GM10266 (cell line): ENCODE measurements at regions not wholly inside any gene's neighbourhood (a gene's known extent, or its start where the extent isn't known, plus 50 kb on each side); places are given as distances from the start of the nearest gene placed in this dataset.

ENCODE experiments used
- DNase-seq: peaks from one replicate; pipeline ENCODE4 v3.0.0; 2012; ENCODE audit errors: extremely low spot score
- CTCF ChIP-seq: IDR thresholded peaks from 2 replicates; pipeline ENCODE4 v1.5.1; 2012; ENCODE audit warnings: mild to moderate bottlenecking, low read depth; ENCODE audit not compliant: control insufficient read depth, insufficient read depth; ENCODE audit errors: missing control alignments

- no peak for TF ChIP-seq CTCF
- DNase-seq: no peak
These were observed 119.7 kb upstream of the SERPINE2 start for GRCh38 chr2:224158831-224159230.

- TF ChIP-seq CTCF: no peak
- no peak for DNase-seq
These were observed 119.0 kb upstream of the SERPINE2 start for GRCh38 chr2:224158061-224158460.

DNA sequence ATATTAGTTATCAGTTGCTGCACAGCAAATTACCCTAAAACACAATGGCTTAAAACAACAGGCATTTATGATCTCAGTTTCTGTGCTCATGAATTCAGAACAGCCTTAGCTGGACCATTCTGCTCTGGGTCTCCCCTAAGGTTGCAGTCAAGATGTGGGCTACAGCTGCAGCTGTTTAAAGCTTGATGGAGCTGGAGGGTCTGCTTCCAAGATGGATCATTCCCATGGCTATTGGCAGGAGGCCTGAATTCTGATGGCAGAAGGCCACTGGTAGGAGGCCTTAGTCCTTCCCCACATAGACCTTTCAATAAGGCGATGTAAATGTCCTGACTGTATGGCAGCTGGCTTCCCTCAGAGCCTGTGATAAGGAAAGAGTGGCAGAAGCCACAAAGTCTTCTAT is 118.6 kb upstream of the SERPINE2 start:
- TF ChIP-seq CTCF: no peak
- DNase-seq: no peak

GRCh38 chr2:224156436-224156835 is 117.3 kb upstream of the SERPINE2 start:
- no peak for DNase-seq
- TF ChIP-seq CTCF: no peak

DNA sequence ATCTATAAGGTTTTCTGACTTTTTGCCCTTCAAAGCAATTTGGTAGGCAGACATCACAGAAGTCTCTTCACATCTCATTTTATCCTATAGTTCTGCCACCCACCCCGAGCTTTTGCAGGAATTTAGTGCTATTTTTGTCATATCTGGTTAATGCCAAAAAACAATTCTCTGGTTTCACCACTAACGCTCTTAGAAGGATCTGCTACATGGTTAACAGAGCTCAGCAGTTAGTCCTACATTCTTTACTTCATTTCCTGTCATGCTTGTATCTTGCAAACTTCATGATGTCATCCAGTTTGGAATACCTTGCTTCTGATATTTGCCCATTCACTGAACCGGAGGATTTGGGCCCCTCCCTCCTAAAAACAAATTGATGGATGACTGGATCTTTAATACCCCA is 116.8 kb upstream of the SERPINE2 start:
- TF ChIP-seq CTCF: no peak
- DNase-seq: no peak

- TF ChIP-seq CTCF: no peak
These were observed 116.3 kb upstream of the SERPINE2 start for GRCh38 chr2:224155371-224155770.

DNA sequence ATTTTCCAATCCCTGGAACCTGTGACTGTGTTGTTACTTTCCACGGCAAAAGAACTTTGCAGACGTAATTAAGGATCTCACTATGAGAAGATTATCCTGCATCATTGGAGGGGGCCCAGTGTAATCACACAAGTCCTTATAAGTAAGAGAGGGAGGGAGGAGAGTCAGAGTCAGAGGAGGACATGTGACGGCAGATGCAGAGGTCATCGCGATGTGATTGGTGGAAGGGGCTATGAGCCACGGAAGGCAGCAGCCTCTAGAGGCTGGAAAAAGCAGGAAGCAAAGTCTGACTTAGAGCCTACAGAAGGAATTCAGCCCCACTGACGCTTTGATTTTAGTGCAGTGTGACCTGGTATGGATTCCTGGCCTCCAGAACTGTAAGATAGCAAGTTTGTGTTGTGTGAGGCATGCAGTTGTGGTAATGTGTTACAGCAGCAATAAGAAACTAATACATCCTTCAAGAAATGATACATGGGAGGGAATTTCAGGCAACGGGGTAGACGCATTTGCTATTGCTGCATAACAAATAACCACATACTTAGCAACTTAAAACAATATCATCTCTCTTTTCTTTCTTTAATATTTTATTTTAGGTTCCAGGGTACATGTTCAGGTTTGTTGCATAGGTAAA is 112.7 kb upstream of the SERPINE2 start:
- no peak for TF ChIP-seq CTCF
- no peak for DNase-seq

More at GRCh38 chr2:224155371-224155770, 116.3 kb upstream of the SERPINE2 start:
- DNase-seq: no peak
